HG02870 (cell line): ENCODE measurements at regions not wholly inside any gene's neighbourhood (a gene's known extent, or its start where the extent isn't known, plus 50 kb on each side); places are given as distances from the start of the nearest gene placed in this dataset.
"Not testable (repeated sequence)": the region's sequence is repeated elsewhere in the genome, so short reads cannot be mapped to it uniquely, and the experiment has no call there.

Source experiments
- ATAC-seq: cut with Tn5 transposase; IDR thresholded peaks from one replicate; pipeline ENCODE4 v1.9.1; 2021; ENCODE audit warnings: mild to moderate bottlenecking, moderate library complexity; ENCODE audit not compliant: unreplicated experiment

GRCh38 chr6:78383968-78384367 lies 483.4 kb upstream of the IRAK1BP1 start:
- ATAC-seq, result no peak

GRCh38 chr6:78386854-78387253 lies 480.5 kb upstream of the IRAK1BP1 start:
- ATAC-seq, result not testable (repeated sequence)

GRCh38 chr6:78390066-78390465 lies 477.3 kb upstream of the IRAK1BP1 start:
- ATAC-seq, result no peak

GRCh38 chr6:78397499-78397898 lies 469.9 kb upstream of the IRAK1BP1 start:
- no peak for ATAC-seq

GRCh38 chr6:78398292-78398691 lies 469.1 kb upstream of the IRAK1BP1 start:
- ATAC-seq, result no peak

GRCh38 chr6:78400076-78400475 lies 467.3 kb upstream of the IRAK1BP1 start:
- ATAC-seq, result no peak

- ATAC-seq, result no peak
These were observed 440.0 kb upstream of the IRAK1BP1 start for GRCh38 chr6:78427386-78427785.

GRCh38 chr6:78430521-78430920 lies 436.8 kb upstream of the IRAK1BP1 start:
- no peak for ATAC-seq

GRCh38 chr6:78435671-78436070 lies 431.7 kb upstream of the IRAK1BP1 start:
- no peak for ATAC-seq

- ATAC-seq, result no peak
These were observed 431.0 kb upstream of the IRAK1BP1 start for GRCh38 chr6:78436335-78436734.

- ATAC-seq, result no peak
These were observed 429.2 kb upstream of the IRAK1BP1 start for GRCh38 chr6:78438135-78438534.

GRCh38 chr6:78460711-78461110 lies 406.6 kb upstream of the IRAK1BP1 start:
- no peak for ATAC-seq

- ATAC-seq, result no peak
These were observed 404.6 kb upstream of the IRAK1BP1 start for GRCh38 chr6:78462728-78463127.

- no peak for ATAC-seq
These were observed 402.2 kb upstream of the IRAK1BP1 start for GRCh38 chr6:78465059-78465634.

- no peak for ATAC-seq
These were observed 390.8 kb upstream of the IRAK1BP1 start for GRCh38 chr6:78476561-78476960.

- no peak for ATAC-seq
These were observed 384.4 kb upstream of the IRAK1BP1 start for GRCh38 chr6:78482801-78483552.

GRCh38 chr6:78483553-78484197 lies 383.7 kb upstream of the IRAK1BP1 start:
- no peak for ATAC-seq

GRCh38 chr6:78484198-78485064 lies 382.9 kb upstream of the IRAK1BP1 start:
- ATAC-seq, result no peak

GRCh38 chr6:78487401-78487800 lies 379.9 kb upstream of the IRAK1BP1 start:
- ATAC-seq, result no peak

- ATAC-seq, result no peak
These were observed 377.5 kb upstream of the IRAK1BP1 start for GRCh38 chr6:78489874-78490273.

GRCh38 chr6:78492351-78493017 lies 374.9 kb upstream of the IRAK1BP1 start:
- ATAC-seq, result no peak
